ENCODE measurements at regions not wholly inside any gene's neighbourhood (a gene's known extent, or its start where the extent isn't known, plus 50 kb on each side); places are given as distances from the start of the nearest gene placed in this dataset.

GRCh38 chr12:75786070-75786469, 245.5 kb downstream of the PHLDA1 start:
- no peak for DNase-seq

- peak; percentile 49 for DNase-seq
Observed at GRCh38 chr12:75784591-75784990, 247.0 kb downstream of the PHLDA1 start.

DNA sequence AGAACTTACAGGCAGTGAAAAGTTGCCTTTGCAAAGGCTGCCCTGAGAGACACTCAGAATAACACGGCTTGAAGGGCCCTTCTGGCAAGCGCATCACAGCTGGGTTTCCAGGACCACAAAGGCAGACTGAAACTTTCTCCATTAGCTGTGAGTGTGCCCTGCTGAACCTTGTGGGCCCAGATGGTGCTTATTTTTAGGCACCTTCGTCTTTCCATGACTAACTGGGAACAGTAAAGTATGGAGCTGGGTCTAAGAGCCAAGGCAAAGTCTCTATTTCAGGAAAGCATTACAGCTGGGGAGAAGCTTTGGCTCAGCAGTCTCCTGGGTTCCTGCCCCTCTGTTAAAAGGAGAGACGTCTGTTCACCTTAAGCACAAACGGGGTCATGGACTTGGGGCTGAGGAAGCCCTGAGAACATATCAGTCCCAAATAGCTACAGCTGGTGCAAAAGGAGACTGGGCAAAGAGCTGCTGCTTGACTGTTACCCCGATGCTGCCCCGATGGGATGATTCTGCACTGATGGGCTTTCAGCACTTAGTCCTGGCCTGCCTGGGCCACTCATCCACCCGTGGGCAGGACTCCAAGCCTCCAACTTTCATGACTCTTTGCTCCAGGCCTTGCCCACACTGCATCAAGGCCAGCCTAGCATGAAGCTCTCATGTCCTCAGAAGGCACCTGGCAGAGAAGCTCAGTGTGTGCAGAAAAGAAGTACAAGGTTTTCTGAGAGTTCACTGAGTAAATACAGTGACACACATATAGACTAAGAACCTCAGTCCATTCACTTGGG, 248.3 kb downstream of the PHLDA1 start:
- no peak for DNase-seq

DNA sequence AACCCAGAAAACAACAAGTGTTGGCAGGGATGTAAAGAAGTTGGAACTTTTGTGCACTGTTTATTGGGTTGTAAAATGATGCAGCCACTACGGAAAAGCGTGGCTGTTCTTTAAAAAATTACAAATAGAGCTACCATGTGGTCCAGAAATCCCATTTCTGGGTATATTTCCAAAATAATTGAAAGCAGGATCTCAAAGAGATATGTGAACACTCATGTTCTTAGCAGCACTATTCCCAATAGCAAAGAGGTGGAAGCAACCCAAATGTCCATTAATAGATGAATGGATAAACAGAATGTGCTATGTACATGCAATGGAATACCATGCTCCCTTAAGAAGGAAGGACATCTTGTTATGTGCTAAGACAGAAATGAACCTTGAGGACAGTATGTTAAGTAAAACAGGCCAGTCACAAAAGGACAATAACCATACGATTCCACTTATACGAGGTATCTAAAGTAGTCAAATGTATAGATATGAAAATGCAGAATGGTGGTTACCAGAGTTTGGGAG, 249.5 kb downstream of the PHLDA1 start:
- DNase-seq = no peak

GRCh38 chr12:75781532-75782046, 250.0 kb downstream of the PHLDA1 start:
- no peak for DNase-seq

GRCh38 chr12:75779891-75780496, 251.6 kb downstream of the PHLDA1 start:
- no peak for DNase-seq

- no peak for DNase-seq
Observed at GRCh38 chr12:75774261-75775052, 257.1 kb downstream of the PHLDA1 start.

GRCh38 chr12:75773377-75773776, 258.2 kb downstream of the PHLDA1 start:
- DNase-seq = no peak

DNA sequence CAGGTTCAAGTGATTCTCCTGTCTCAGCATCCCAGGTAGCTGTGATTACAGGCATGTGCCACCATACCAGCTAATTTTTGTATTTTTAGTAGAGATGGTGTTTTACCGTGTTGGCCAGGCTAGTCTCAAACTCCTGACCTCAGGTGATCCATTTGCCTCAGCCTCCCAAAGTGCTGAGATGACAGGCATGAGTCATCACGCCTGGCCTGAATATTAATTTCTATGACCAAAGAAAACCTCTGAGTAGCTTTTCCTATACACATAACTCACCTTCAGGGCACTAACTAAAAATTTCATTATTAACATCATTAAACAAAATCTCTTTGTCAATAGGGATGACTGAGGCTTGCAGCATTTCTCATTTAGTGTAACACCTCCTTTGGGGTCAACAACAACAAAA, 259.6 kb upstream of the KRR1 start:
- no peak for DNase-seq

- DNase-seq = no peak
Observed at GRCh38 chr12:75767957-75768356, 256.5 kb upstream of the KRR1 start.

DNA sequence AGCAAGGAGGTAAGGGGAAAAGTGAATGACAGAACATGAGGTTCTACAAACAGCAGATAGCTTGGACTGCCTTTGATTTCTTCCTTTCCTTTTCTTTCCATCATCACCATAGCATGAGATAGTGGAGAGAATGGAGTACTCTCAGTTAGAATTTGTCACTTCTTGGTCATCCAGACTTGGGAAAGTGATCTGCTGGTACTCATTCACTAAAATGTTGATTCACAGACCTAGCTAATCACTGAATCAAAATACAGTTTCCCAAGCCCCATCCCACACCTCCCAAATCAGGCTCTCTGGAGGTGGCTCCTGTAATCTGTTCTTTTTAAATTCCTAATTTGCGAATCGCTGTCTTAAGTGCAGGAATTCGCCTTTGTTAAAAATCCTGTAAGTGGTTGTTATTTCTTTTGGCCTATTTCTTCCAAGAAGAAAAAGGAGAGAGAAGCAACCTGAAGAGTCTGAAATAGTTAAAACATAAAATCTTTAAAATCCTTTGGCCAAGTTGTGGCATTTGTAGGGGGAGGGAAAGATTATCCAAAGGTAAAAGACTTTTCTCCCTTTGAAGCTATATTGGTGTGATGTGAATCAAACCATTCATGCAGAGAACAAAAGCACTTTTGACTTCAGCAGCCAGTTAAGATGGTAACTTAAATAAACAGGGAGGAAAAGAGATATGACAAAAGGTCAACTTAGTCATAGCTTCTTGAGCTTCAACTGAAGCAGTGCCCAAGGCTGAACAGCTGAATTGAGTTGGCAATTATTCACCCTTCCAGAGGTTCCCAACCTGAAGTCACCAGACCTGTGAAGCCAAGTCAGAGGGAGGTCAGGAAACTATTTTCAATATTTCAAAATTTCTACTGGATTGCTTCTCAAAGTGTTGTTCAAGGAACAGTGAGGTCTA, 255.1 kb upstream of the KRR1 start:
- no peak for DNase-seq

DNA sequence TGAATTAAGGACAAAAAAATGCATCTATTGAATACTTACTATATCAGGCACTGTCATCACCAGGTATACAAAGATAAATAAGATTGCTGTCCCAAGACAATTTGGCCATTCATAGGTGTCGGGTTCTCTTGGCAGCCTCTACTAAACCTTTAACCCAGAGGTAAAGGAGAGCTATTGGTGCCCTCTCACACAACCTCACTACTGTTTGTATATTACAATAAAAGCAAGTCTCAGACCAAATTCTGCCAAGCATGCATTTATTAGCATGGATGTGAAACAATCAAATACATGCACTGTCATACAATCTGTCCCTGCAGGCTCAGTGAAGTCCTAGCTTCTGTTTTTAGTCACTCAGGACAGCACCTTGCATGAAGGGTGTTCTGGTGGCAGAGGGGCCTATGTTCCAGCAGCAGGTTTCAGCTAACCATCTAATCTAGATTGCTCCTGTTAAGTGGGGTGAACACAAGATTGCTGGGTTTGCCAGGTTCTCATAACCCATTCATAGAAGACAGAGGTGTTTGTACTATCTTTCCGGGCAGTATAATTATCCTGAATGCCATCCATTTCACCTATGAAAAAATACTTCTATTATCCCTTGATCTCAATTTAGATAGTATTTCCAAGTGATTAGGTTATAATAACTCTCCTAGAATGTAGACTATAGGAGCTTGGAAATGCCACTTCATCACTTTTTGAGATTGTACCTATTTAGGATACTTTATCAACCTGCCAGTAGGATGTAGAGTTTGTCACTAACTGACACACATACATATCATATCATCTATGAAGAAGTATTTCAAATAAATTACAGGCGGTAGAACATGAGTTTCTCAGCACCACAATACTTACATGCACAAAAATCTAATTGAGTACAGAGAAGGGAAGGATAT, 254.0 kb upstream of the KRR1 start:
- DNase-seq = no peak

GRCh38 chr12:75764091-75764841, 252.9 kb upstream of the KRR1 start:
- DNase-seq = no peak

DNA sequence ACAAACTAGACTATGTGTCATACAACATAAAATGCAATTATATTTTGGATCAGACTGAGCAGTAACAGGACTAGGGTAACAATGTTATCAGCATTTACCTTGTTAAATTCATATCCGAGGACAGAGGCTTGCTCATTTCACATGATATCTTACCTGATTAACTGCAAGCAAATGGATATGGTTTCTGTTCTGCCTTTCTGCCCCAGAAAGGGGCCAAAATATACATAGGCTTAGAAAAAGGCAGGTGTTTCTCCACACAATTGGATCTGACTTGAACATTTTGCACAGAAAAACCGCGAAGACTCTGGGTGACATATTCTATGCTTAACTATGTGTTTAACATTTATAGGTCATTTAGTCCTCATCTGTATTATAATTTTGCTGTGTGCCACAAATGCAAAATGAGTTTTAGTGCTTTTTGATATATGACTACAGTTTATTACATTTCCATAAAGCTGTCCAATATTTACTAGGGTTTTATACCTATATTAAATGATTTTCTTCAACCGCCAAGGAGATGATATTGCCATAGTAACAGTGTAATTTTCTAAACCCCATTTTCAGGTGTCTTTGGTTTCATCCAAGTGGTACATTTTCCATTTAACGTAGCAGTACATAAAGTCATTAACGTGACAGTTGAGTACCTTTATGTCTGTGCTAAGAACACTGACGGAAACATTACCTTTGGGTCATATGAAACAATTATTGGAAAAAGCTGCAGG, 249.3 kb upstream of the KRR1 start:
- DNase-seq = no peak

- no peak for DNase-seq
Observed at GRCh38 chr12:75759842-75760572, 248.6 kb upstream of the KRR1 start.

GRCh38 chr12:75759196-75759595, 247.8 kb upstream of the KRR1 start:
- no peak for DNase-seq

DNA sequence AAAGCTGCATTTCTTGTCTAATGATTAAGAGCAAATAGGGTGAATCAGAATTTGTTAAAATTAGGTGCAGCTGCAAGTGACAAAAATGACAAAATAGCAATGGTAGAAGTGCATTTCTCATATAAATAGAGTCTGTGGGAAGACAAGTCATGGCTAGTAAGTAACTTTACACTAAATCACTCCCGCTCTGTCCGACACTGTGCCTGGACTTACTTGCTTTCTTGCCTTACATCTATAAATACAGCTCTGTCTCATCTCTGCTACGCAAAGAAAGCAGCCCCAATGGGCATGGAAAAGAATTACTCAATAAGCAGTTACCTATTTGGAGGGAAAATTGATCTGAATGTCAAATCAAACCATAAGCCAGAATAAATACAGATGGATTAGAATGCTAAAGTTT, 245.4 kb upstream of the KRR1 start:
- DNase-seq = no peak

DNA sequence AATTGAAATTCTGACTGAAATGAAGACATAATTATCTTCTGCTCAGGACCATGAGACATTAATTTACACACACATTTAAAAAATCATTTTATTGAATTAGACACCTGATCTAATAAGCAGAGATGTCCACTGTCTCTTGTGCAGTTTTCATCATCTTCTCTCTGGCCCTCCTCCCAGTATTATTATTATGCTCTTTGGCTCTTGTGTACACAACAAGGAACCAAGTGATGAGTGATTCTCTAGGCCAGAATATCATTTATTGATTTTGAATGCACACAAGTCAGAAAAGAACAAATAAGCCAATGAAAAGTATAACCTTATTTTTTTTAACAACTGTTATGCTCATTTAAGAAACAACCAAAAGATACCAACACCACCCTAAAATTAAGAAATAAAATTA, 244.7 kb upstream of the KRR1 start:
- no peak for DNase-seq

DNA sequence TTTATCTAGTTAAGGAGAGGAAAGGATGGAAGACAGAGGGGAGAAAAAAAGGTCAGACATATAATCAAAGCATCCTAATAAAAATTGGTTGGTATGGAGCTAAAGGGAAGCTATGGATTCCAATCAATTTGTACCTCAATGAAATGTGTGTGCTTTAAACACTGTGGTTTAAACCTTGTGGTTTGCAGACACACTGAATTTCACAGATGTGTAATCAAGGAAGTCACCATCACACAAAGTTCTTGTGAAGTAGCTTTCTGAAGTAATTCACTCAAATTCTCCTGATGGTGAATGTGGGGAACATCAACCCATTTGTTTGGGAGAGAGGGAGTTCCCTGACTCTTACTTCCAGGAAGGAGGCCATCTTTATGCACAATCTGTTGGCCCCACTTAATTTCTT, 243.3 kb upstream of the KRR1 start:
- no peak for DNase-seq

Measured in NCI-H345 (cell line).